NCI-H2196 (cell line): ENCODE measurements at regions not wholly inside any gene's neighbourhood (a gene's known extent, or its start where the extent isn't known, plus 50 kb on each side); places are given as distances from the start of the nearest gene placed in this dataset.

Source experiments
- DNase-seq: peaks from one replicate; lab custom pipeline; 2025; ENCODE audit not compliant: unreplicated experiment; lab: John Stamatoyannopoulos, UW

GRCh38 chr20:58003525-58003924, 224.9 kb downstream of the ANKRD60 start:
- no peak for DNase-seq

GRCh38 chr20:58002901-58003300, 225.6 kb downstream of the ANKRD60 start:
- DNase-seq = no peak

GRCh38 chr20:58001946-58002345, 226.5 kb downstream of the ANKRD60 start:
- DNase-seq = no peak

- DNase-seq = no peak
These were observed 227.1 kb downstream of the ANKRD60 start for GRCh38 chr20:58001381-58001780.

- no peak for DNase-seq
These were observed 227.6 kb downstream of the ANKRD60 start for GRCh38 chr20:58000861-58001260.

- DNase-seq = no peak
These were observed 228.9 kb downstream of the ANKRD60 start for GRCh38 chr20:57999465-58000111.

- no peak for DNase-seq
These were observed 229.4 kb downstream of the ANKRD60 start for GRCh38 chr20:57998981-57999464.

GRCh38 chr20:57998276-57998675, 230.2 kb downstream of the ANKRD60 start:
- DNase-seq = no peak

- DNase-seq = no peak
These were observed 231.2 kb downstream of the ANKRD60 start for GRCh38 chr20:57996936-57997890.

- DNase-seq = no peak
These were observed 232.0 kb downstream of the ANKRD60 start for GRCh38 chr20:57996465-57996864.

GRCh38 chr20:57995381-57995977, 233.0 kb downstream of the ANKRD60 start:
- no peak for DNase-seq

- no peak for DNase-seq
These were observed 234.6 kb downstream of the ANKRD60 start for GRCh38 chr20:57993716-57994431.

- DNase-seq = no peak
These were observed 237.1 kb downstream of the ANKRD60 start for GRCh38 chr20:57991211-57991881.

GRCh38 chr20:57990396-57990987, 238.0 kb downstream of the ANKRD60 start:
- DNase-seq = no peak

- no peak for DNase-seq
These were observed 239.6 kb downstream of the ANKRD60 start for GRCh38 chr20:57988828-57989227.

GRCh38 chr20:57988422-57988821, 240.0 kb downstream of the ANKRD60 start:
- DNase-seq = no peak

- DNase-seq = no peak
These were observed 240.8 kb downstream of the ANKRD60 start for GRCh38 chr20:57987659-57988058.

- no peak for DNase-seq
These were observed 241.8 kb downstream of the ANKRD60 start for GRCh38 chr20:57986666-57987065.

GRCh38 chr20:57985278-57985677, 243.2 kb downstream of the ANKRD60 start:
- no peak for DNase-seq

GRCh38 chr20:57983082-57983481, 245.4 kb downstream of the ANKRD60 start:
- DNase-seq = no peak
